IMR-90 (cell line): ENCODE measurements at regions not wholly inside any gene's neighbourhood (a gene's known extent, or its start where the extent isn't known, plus 50 kb on each side); places are given as distances from the start of the nearest gene placed in this dataset.

ENCODE experiments used
- ATAC-seq: fragments of 200-7000 bp; cut with Tn5 transposase; 2 replicates; pipeline ENCODE4 v1.9.1; 2020; ENCODE audit warnings: low read depth, mild to moderate bottlenecking, moderate library complexity
- BruUV-seq: library from RNA; stranded (reverse); fragments of 400-500 nt; replicated peaks from 2 replicates; lab custom pipeline; 2021; lab: Mats Ljungman, UMichigan
- CTCF ChIA-PET: fragments of 300-600 bp; formaldehyde crosslinking; extraction: SDS; loops from one replicate; lab custom pipeline; 2021; ENCODE audit warnings: antibody characterized with exemption; lab: Yijun Ruan, JAX
- POLR2A ChIA-PET: fragments of 300-600 bp; sonication (Branson Sonifier 250); formaldehyde crosslinking; loops from one replicate; lab custom pipeline; 2022; ENCODE audit warnings: antibody characterized with exemption; ENCODE audit not compliant: unreplicated experiment; lab: Charles Lee
- DNase-seq: peaks from one replicate; pipeline ENCODE4 v3.0.0; 2013
- H2AFZ ChIP-seq: replicated peaks from 2 replicates; pipeline ENCODE3; 2013; ENCODE audit warnings: low read length, mild to moderate bottlenecking; ENCODE audit not compliant: poor library complexity
- H2AK5ac ChIP-seq: 2 replicates; pipeline ENCODE4 v1.6.1; 2013; ENCODE audit warnings: low read depth, low read length, inconsistent platforms
- H2AK9ac ChIP-seq: replicated peaks from 2 replicates; pipeline ENCODE3; 2013; ENCODE audit warnings: mild to moderate bottlenecking, low read depth, low read length, moderate library complexity; ENCODE audit not compliant: poor library complexity
- H2BK120ac ChIP-seq: 2 replicates; pipeline ENCODE4 v1.6.1; 2013; ENCODE audit warnings: low read depth, low read length, inconsistent platforms
- H2BK15ac ChIP-seq: 3 replicates; pipeline ENCODE4 v1.6.1; 2013; ENCODE audit warnings: low read depth, low read length, inconsistent platforms
- H2BK20ac ChIP-seq: 2 replicates; pipeline ENCODE4 v1.6.1; 2013; ENCODE audit warnings: low read depth, mild to moderate bottlenecking, inconsistent platforms, low read length, moderate library complexity
- H2BK5ac ChIP-seq: 2 replicates; pipeline ENCODE4 v1.6.1; 2013; ENCODE audit warnings: mild to moderate bottlenecking, low read depth, low read length, inconsistent platforms; ENCODE audit not compliant: poor library complexity, severe bottlenecking
- H3K14ac ChIP-seq: replicated peaks from 2 replicates; pipeline ENCODE4 v1.6.1; 2013; ENCODE audit warnings: low read depth, low read length, inconsistent platforms
- H3K18ac ChIP-seq: 2 replicates; pipeline ENCODE4 v1.6.1; 2013; ENCODE audit warnings: low read depth, low read length, control low read depth
- H3K23ac ChIP-seq: 2 replicates; pipeline ENCODE4 v1.6.1; 2013; ENCODE audit warnings: low read depth, low read length, inconsistent platforms
- H3K27ac ChIP-seq: 2 replicates; pipeline ENCODE4 v1.5.1; 2013; ENCODE audit warnings: mild to moderate bottlenecking, control low read depth, low read length; ENCODE audit not compliant: insufficient read depth
- H3K27me3 ChIP-seq: 2 replicates; pipeline ENCODE4 v1.6.1; 2013; ENCODE audit warnings: low read length; ENCODE audit not compliant: control insufficient read depth, insufficient read depth
- H3K36me3 ChIP-seq: 2 replicates; pipeline ENCODE4 v1.6.1; 2013; ENCODE audit warnings: low read length, mixed read lengths; ENCODE audit not compliant: control insufficient read depth, insufficient read depth
- H3K4ac ChIP-seq: 2 replicates; pipeline ENCODE4 v1.6.1; 2013; ENCODE audit warnings: low read depth, low read length, inconsistent platforms
- H3K4me1 ChIP-seq: 2 replicates; pipeline ENCODE4 v1.6.1; 2013; ENCODE audit warnings: low read length, mixed read lengths; ENCODE audit not compliant: control insufficient read depth, insufficient read depth
- H3K4me2 ChIP-seq: 2 replicates; pipeline ENCODE4 v1.6.1; 2013; ENCODE audit warnings: low read depth, mild to moderate bottlenecking, control low read depth, low read length, moderate library complexity
- H3K4me3 ChIP-seq: 2 replicates; pipeline ENCODE4 v1.5.1; 2013; ENCODE audit warnings: low read depth, mild to moderate bottlenecking, control low read depth, low read length, moderate library complexity; ENCODE audit not compliant: insufficient read depth
- H3K56ac ChIP-seq: 2 replicates; pipeline ENCODE4 v1.6.1; 2013; ENCODE audit warnings: low read length, inconsistent platforms; ENCODE audit not compliant: insufficient read depth; ENCODE audit errors: extremely low read depth
- H3K79me1 ChIP-seq, 2 experiments: 2 replicates each; pipeline ENCODE4 v1.6.1; 2013; ENCODE audit warnings: low read length in 2 of 2, inconsistent platforms in 1 of 2, low read depth in 1 of 2
- H3K9ac ChIP-seq: 2 replicates; pipeline ENCODE4 v1.6.1; 2013; ENCODE audit warnings: low read depth, low read length, control low read depth
- H3K9me1 ChIP-seq: 2 replicates; pipeline ENCODE4 v1.6.1; 2013; ENCODE audit warnings: low read length, inconsistent platforms; ENCODE audit not compliant: insufficient read depth
- H3K9me3 ChIP-seq: 2 replicates; pipeline ENCODE4 v1.6.1; 2013; ENCODE audit warnings: low read length; ENCODE audit not compliant: control insufficient read depth, insufficient read depth
- H4K20me1 ChIP-seq: 2 replicates; pipeline ENCODE4 v1.6.1; 2013; ENCODE audit warnings: low read length, inconsistent platforms; ENCODE audit not compliant: insufficient read depth
- H4K5ac ChIP-seq: 2 replicates; pipeline ENCODE4 v1.6.1; 2013; ENCODE audit warnings: mild to moderate bottlenecking, low read depth, low read length, control low read depth
- H4K8ac ChIP-seq, 2 experiments: 2 replicates each; pipeline ENCODE4 v1.6.1; 2013; ENCODE audit warnings: low read depth in 2 of 2, low read length in 2 of 2, control low read depth in 1 of 2, inconsistent platforms in 1 of 2
- H4K91ac ChIP-seq: 2 replicates; pipeline ENCODE4 v1.6.1; 2013; ENCODE audit warnings: low read depth, low read length, inconsistent platforms; ENCODE audit not compliant: insufficient read depth
- BHLHE40 ChIP-seq: fragments of 150-350 bp; IDR thresholded peaks from 2 replicates; pipeline ENCODE4 v1.6.1; 2016; ENCODE audit warnings: mild to moderate bottlenecking, low read depth, low read length
- CHD1 ChIP-seq: IDR thresholded peaks from 2 replicates; pipeline ENCODE4 v1.6.1; 2012; ENCODE audit warnings: low read depth, low read length, improper control_type of control experiment
- CTCF ChIP-seq: conservative IDR thresholded peaks from 2 replicates; pipeline ENCODE4 v1.5.1; 2012; ENCODE audit warnings: mild to moderate bottlenecking, low read depth, low read length, improper control_type of control experiment
- ELK1 ChIP-seq: fragments of 150-350 bp; IDR thresholded peaks from 2 replicates; pipeline ENCODE4 v1.6.1; 2016; ENCODE audit warnings: low read depth, mild to moderate bottlenecking, low read length, moderate library complexity, borderline replicate concordance
- FOS ChIP-seq: fragments of 150-350 bp; IDR thresholded peaks from 2 replicates; pipeline ENCODE4 v1.6.1; 2016; ENCODE audit warnings: low read depth, low read length
- MAFK ChIP-seq: IDR thresholded peaks from 2 replicates; pipeline ENCODE4 v1.6.1; 2012; ENCODE audit warnings: low read depth, low read length, improper control_type of control experiment
- MXI1 ChIP-seq: IDR thresholded peaks from 2 replicates; pipeline ENCODE4 v1.6.1; 2012; ENCODE audit warnings: low read depth, mild to moderate bottlenecking, low read length, moderate library complexity, borderline replicate concordance
- NFE2L2 ChIP-seq: fragments of 150-350 bp; IDR thresholded peaks from 2 replicates; pipeline ENCODE4 v1.6.1; 2016; ENCODE audit warnings: low read depth, mild to moderate bottlenecking, low read length
- POLR2A ChIP-seq: IDR thresholded peaks from 2 replicates; pipeline ENCODE4 v1.6.1; 2012; ENCODE audit warnings: mild to moderate bottlenecking, low read depth, low read length
- RAD21 ChIP-seq: IDR thresholded peaks from 2 replicates; pipeline ENCODE4 v1.6.1; 2012; ENCODE audit warnings: low read length, improper control_type of control experiment
- RCOR1 ChIP-seq: IDR thresholded peaks from 2 replicates; pipeline ENCODE4 v1.6.1; 2012; ENCODE audit warnings: mild to moderate bottlenecking, low read length, improper control_type of control experiment; ENCODE audit not compliant: insufficient replicate concordance
- USF2 ChIP-seq: fragments of 150-350 bp; IDR thresholded peaks from 2 replicates; pipeline ENCODE4 v1.6.1; 2017; ENCODE audit warnings: mild to moderate bottlenecking, antibody characterized with exemption, low read length, low read depth
- WGBS, 2 experiments: methylation state at CpG; one replicate each; pipeline versions ENCODE4 v1.1.5 to v1.1.7; 2013; ENCODE audit warnings: missing lambda C conversion rate in 2 of 2; ENCODE audit not compliant: insufficient read length in 1 of 2; ENCODE audit errors: extremely low coverage in 2 of 2; 5-methylcytosine and 5-hydroxymethylcytosine counted together
- dilution Hi-C: fragments of 300-500 bp; cut with HindIII; formaldehyde crosslinking; loops from one replicate; pipeline ENCODE4 v1.14.3; 2018; ENCODE audit warnings: low sequenced_read_pairs; ENCODE audit not compliant: unreplicated experiment
- in situ Hi-C: fragments of 300-500 bp; cut with MboI; formaldehyde crosslinking; loops from 3 replicates; pipeline ENCODE4 v1.14.3; 2019; ENCODE audit warnings: low sequenced_read_pairs, inconsistent platforms, mixed read lengths
- intact Hi-C: fragments of 100-400 bp; cut with micrococcal nuclease; formaldehyde crosslinking; loops from 2 replicates; pipeline ENCODE4 v1.10.0; 2022

GRCh38 chr14:51410897-51411296 lies 170.8 kb downstream of the TMX1 start:
- Histone ChIP-seq H3K4me1 (peaks cover 2% of the 10 kb centered on the region; the same call in 1 of the 2 replicates), H3K36me3 (no peaks in the 10 kb centered on the region), H3K56ac (no peak overlapping the region), H4K91ac (peak overlapping the region; percentile 2; the same call in 1 of the 2 replicates), H3K4ac (no peak overlapping the region), H4K8ac (0 out of 4 replicates have a peak overlapping the region, but pooled peaks of 1 of the 2 experiments have one; percentile 11), H4K20me1 (no peaks in the 10 kb centered on the region), H2AFZ (peak overlapping the region; percentile 36), H2AK5ac (no peak overlapping the region), H3K79me1 (no peaks in the 10 kb centered on the region), H3K9me3 (no peaks in the 10 kb centered on the region), H4K5ac (no peak overlapping the region), H2BK120ac (peak overlapping the region; percentile 1; the same call in 1 of the 2 replicates), H3K9ac (no peak overlapping the region), H2BK15ac (no peak overlapping the region; the same call in 2 of the 3 replicates), H2AK9ac (no peak overlapping the region), H3K23ac (no peak overlapping the region), H3K14ac (peak overlapping the region; percentile 45), H3K9me1 (0 out of 2 replicates have a peak, but pooled peaks cover 3% of the 10 kb centered on the region), H2BK5ac (no peak overlapping the region), H3K27ac (no peak overlapping the region), H2BK20ac (no peak overlapping the region; the same call in 1 of the 2 replicates), H3K4me2 (no peak overlapping the region), H3K18ac (no peak overlapping the region), H3K4me3 (no peak overlapping the region), H3K27me3 (no peaks in the 10 kb centered on the region)
- in situ Hi-C loops = no loop called here
- CTCF ChIA-PET = no interaction called here
- dilution Hi-C loops = no loop called here
- ATAC-seq = no peak
- DNase-seq = no peak
- WGBS, 2 experiments = no CpG with 5 or more reads among the region's 3 CpGs
- POLR2A ChIA-PET = no interaction called here
- BruUV-seq = no TSS peak
- intact Hi-C loops = no loop called here
- TF ChIP-seq MAFK = no peak
- no peak for TF ChIP-seq RAD21
- no peak for TF ChIP-seq USF2
- no peak for TF ChIP-seq RCOR1
- TF ChIP-seq MXI1 = no peak
- TF ChIP-seq NFE2L2 = no peak
- no peak for TF ChIP-seq FOS
- no peak for TF ChIP-seq POLR2A
- no peak for TF ChIP-seq CTCF
- TF ChIP-seq CHD1 = no peak
- no peak for TF ChIP-seq ELK1
- TF ChIP-seq BHLHE40 = no peak
